ENCODE measurements at regions not wholly inside any gene's neighbourhood (a gene's known extent, or its start where the extent isn't known, plus 50 kb on each side); places are given as distances from the start of the nearest gene placed in this dataset.

DNA sequence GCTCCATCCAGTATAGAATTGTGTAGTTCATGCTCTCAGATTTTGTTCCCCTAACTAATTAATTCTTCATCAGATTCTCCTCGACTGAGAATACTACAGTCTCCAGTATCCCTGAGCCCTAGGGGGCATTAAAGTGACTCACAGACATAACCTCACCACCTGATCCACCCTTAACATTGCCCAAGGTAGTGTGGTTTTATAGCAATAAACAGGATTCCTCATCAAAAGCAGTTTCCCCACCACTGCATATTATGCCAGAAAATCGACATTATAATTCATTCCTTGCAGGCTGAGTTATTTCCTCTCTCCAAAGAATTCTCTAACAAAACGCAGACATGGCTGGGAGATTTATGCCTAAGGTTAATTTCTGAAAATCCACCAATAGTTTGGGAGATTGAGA, 1402.5 kb upstream of the CELF2 start:
- Histone ChIP-seq H3K27ac (ENCODE audit: low read length) (no peak overlapping the region), H3K4me1 (ENCODE audit: control insufficient read depth, insufficient read depth, low read length) (no peaks in the 10 kb centered on the region), H3K27me3 (ENCODE audit: control insufficient read depth, insufficient read depth) (no peaks in the 10 kb centered on the region), H3K4me3 (ENCODE audit: low read length) (no peak overlapping the region), H3K9me3 (ENCODE audit: control insufficient read depth, low read length) (no peaks in the 10 kb centered on the region)
- no peak for ATAC-seq
- no peak for DNase-seq
- WGBS = 80% methylated on average over 3 of the region's 3 CpGs
- intact Hi-C loops (cut with DNase I) = no loop called here

DNA sequence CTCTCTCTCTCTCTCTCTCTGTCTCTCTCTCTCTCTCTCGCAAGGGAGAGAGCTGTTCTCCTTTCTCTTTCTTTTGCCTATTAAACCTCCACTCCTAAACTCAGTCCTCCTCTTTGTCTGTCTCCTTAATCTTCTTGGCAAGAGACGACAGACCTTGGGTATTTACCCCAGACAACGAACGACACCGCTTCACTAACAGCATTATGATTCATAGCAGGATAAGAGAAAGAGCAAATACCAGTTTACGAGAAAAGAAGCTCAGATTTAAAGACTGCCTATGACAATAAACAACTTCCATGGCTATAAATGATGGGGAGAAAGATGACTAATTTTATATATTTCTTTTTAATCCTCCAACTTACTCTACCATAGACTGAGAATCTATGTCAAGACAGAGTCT, 1396.5 kb upstream of the CELF2 start:
- H3K9me3 ChIP-seq (ENCODE audit: control insufficient read depth, low read length) = no peaks in the 10 kb centered on the region
- no peaks in the 10 kb centered on the region for H3K27me3 ChIP-seq (ENCODE audit: control insufficient read depth, insufficient read depth)
- 75% methylated on average over 6 of the region's 6 CpGs for WGBS
- ATAC-seq (no peak), DNase-seq (no peak)
- intact Hi-C loops (cut with DNase I) = no loop called here
- no peaks in the 10 kb centered on the region for H3K4me1 ChIP-seq (ENCODE audit: control insufficient read depth, insufficient read depth, low read length)
- H3K27ac ChIP-seq (ENCODE audit: low read length) = no peak overlapping the region
- H3K4me3 ChIP-seq (ENCODE audit: low read length) = no peak overlapping the region

DNA sequence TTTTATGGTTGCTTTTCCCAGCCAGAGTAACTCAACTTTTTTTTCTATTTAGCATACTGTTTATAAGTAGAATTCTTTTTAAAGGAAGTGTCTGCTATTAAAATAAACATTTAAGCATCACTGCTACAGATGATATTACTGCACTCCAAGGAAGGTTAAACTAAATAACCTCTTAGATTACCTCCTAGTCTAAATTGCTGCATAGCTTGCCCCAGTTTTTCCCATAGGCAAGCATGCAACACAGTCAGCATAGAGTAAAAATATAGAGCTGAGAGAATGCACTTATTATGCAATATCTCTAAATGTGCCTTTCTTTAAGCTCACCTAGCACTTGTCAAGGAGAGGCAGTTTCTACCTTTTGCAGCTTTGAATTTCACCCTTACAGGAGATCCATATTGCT, 1392.4 kb upstream of the CELF2 start:
- ATAC-seq = no peak
- intact Hi-C loops (cut with DNase I) = no loop called here
- DNase-seq = no peak
- H3K9me3 ChIP-seq (ENCODE audit: control insufficient read depth, low read length) = no peaks in the 10 kb centered on the region
- H3K27ac ChIP-seq (ENCODE audit: low read length) = no peak overlapping the region
- H3K27me3 ChIP-seq (ENCODE audit: control insufficient read depth, insufficient read depth) = no peaks in the 10 kb centered on the region
- no peaks in the 10 kb centered on the region for H3K4me1 ChIP-seq (ENCODE audit: control insufficient read depth, insufficient read depth, low read length)
- H3K4me3 ChIP-seq (ENCODE audit: low read length) = no peak overlapping the region

DNA sequence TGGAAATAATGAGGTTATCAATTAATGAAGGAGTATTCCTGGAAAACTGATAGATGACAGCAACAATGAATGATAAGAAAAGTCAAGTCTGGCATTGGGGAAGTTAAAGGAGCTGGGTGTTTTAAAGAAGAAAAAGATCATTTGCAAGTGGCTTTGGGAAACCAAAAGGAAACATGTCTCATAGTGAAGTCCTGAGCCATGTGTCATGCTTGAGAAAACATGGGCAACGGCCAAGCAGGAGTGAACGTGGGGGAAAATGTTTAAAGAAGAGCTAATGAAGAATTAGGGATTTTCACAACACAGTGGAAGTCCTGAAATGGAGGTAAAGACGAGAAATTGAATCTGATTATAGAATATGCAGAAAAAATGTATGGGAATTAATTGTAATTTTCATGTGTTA, 1383.2 kb upstream of the CELF2 start:
- WGBS = 60% methylated on average over 3 of the region's 3 CpGs
- no peak for ATAC-seq
- Histone ChIP-seq H3K9me3 (ENCODE audit: control insufficient read depth, low read length) (no peaks in the 10 kb centered on the region), H3K4me3 (ENCODE audit: low read length) (no peak overlapping the region), H3K27ac (ENCODE audit: low read length) (no peak overlapping the region), H3K4me1 (ENCODE audit: control insufficient read depth, insufficient read depth, low read length) (no peaks in the 10 kb centered on the region), H3K27me3 (ENCODE audit: control insufficient read depth, insufficient read depth) (no peaks in the 10 kb centered on the region)
- DNase-seq = no peak
- intact Hi-C loops (cut with DNase I) = no loop called here

DNA sequence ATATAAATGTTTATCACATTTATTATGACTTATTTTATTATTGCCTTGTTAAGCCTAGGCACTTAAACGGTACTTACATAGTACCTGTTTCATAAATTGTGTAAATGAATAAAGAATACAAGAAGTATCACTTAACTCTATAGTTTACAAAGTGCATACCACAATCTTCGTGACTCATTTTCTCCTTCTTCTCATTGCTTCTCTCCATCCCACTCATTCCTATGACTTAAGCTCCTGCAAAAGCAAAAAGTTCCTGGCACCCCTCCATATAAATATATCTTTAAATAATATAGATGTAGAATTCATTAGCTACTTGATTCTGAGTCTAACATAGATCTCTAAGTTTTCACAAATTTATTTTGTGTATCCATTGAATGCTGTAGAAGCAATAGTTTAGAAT, 1382.0 kb upstream of the CELF2 start:
- ATAC-seq (no peak), DNase-seq (no peak)
- intact Hi-C loops (cut with DNase I) = no loop called here
- no peaks in the 10 kb centered on the region for H3K4me1 ChIP-seq (ENCODE audit: control insufficient read depth, insufficient read depth, low read length)
- 74% methylated on average over 2 of the region's 2 CpGs for WGBS
- no peaks in the 10 kb centered on the region for H3K9me3 ChIP-seq (ENCODE audit: control insufficient read depth, low read length)
- H3K27me3 ChIP-seq (ENCODE audit: control insufficient read depth, insufficient read depth) = no peaks in the 10 kb centered on the region
- H3K4me3 ChIP-seq (ENCODE audit: low read length) = no peak overlapping the region
- H3K27ac ChIP-seq (ENCODE audit: low read length) = no peak overlapping the region

DNA sequence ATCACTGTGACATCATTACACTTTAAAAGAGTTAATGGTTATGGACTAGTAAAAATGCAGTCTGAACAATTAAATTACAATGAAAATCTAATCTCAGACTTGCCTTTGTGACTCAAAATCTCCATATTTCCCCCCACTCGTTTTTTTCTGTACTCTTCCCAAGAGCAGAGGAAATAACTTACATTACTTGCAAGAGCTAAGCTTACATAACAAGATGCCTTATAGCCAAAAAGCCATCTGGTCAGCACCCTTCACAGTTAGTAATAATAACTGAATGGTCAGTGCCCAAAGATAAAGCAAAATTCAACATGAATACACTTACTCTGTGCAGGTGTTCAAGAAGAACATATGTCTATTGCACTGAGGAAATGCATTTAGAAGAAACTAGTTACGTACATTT, 1381.5 kb upstream of the CELF2 start:
- ATAC-seq = no peak
- intact Hi-C loops (cut with DNase I) = no loop called here
- Histone ChIP-seq H3K9me3 (ENCODE audit: control insufficient read depth, low read length) (no peaks in the 10 kb centered on the region), H3K4me1 (ENCODE audit: control insufficient read depth, insufficient read depth, low read length) (no peaks in the 10 kb centered on the region), H3K27me3 (ENCODE audit: control insufficient read depth, insufficient read depth) (no peaks in the 10 kb centered on the region), H3K27ac (ENCODE audit: low read length) (no peak overlapping the region), H3K4me3 (ENCODE audit: low read length) (no peak overlapping the region)
- WGBS = 62% methylated on average over 2 of the region's 2 CpGs
- no peak for DNase-seq

DNA sequence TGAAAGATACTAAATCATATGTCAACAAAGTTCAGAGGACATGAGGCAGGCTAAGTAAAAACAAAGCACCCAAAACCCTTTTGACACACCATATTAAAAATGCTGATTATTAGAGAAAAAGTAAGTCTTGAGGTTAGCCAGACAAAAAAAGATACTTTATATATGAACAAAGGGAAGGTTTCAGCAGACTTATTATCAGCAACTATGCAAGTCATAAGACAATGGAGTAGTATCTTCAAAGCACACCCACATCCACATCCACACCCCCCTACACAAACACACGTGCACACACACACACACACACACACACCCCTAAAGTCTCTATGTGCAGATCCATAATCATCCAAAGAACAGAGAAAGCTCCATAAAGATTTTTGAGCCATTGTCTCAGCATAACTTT, 1373.9 kb upstream of the CELF2 start:
- intact Hi-C loops (cut with DNase I) = no loop called here
- no peak for ATAC-seq
- WGBS = 64% methylated on average over 1 of the region's 1 CpG
- no peak overlapping the region for H3K4me3 ChIP-seq (ENCODE audit: low read length)
- H3K9me3 ChIP-seq (ENCODE audit: control insufficient read depth, low read length) = no peaks in the 10 kb centered on the region
- no peak for DNase-seq
- H3K27ac ChIP-seq (ENCODE audit: low read length) = no peak overlapping the region
- H3K27me3 ChIP-seq (ENCODE audit: control insufficient read depth, insufficient read depth) = no peaks in the 10 kb centered on the region
- no peaks in the 10 kb centered on the region for H3K4me1 ChIP-seq (ENCODE audit: control insufficient read depth, insufficient read depth, low read length)

DNA sequence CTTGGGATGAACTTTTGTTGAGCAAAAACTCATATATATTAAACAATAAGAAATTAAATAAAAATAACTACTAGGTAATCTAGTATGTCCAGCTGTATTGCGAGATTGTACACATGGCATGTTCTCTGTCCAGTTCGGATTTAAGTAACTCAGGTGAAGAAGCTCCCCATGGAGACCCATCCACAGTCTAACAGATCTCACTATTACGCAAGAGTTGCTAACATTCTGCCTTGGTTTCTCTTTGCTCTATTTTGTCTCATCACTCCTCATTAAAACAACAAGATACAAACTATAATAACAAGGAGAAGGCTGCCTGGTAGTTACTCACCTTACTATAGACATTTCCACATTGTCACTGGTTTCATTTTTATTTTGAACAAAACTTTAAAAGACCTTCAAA, 1372.3 kb upstream of the CELF2 start:
- WGBS = 91% methylated on average over 3 of the region's 3 CpGs
- DNase-seq (no peak), ATAC-seq (no peak)
- Histone ChIP-seq H3K9me3 (ENCODE audit: control insufficient read depth, low read length) (no peaks in the 10 kb centered on the region), H3K27me3 (ENCODE audit: control insufficient read depth, insufficient read depth) (no peaks in the 10 kb centered on the region), H3K4me3 (ENCODE audit: low read length) (no peak overlapping the region), H3K27ac (ENCODE audit: low read length) (no peak overlapping the region), H3K4me1 (ENCODE audit: control insufficient read depth, insufficient read depth, low read length) (no peaks in the 10 kb centered on the region)
- intact Hi-C loops (cut with DNase I) = no loop called here

DNA sequence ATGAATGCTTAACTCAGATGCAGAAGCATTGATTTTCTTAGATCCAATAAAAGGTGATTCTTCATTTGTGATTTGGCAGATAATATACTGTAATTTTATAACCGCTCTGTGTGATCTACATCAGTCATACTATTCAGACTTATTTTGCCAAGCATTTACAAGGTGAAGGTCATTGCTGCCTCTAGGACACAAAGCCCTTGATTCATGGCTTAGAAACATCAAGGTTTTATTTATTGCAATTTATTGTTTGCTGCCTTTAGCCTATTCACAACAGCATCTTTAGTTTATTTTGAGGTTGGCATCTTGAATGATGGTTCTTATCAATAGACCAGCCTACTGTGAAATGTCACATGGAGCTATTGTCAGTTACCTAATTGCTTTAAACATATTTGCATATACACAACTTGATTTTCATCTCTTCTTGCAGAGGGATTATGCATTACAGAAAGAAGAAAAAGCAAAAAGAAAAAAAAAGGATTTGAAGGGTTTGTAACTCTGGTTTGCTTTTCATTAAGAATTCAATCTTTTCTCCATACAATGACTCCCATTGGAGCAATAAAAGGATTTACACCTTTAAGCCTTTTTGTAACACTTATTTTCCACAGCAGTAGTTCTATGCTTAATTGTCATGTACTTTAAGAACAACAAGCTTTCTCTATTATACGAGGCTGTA, 1371.6 kb upstream of the CELF2 start:
- WGBS = 75% methylated on average over 2 of the region's 2 CpGs
- ATAC-seq (no peak), DNase-seq (no peak)
- Histone ChIP-seq H3K4me1 (ENCODE audit: control insufficient read depth, insufficient read depth, low read length) (no peaks in the 10 kb centered on the region), H3K27me3 (ENCODE audit: control insufficient read depth, insufficient read depth) (no peaks in the 10 kb centered on the region), H3K4me3 (ENCODE audit: low read length) (no peak overlapping the region), H3K9me3 (ENCODE audit: control insufficient read depth, low read length) (no peaks in the 10 kb centered on the region), H3K27ac (ENCODE audit: low read length) (no peak overlapping the region)
- intact Hi-C loops (cut with DNase I) = no loop called here

DNA sequence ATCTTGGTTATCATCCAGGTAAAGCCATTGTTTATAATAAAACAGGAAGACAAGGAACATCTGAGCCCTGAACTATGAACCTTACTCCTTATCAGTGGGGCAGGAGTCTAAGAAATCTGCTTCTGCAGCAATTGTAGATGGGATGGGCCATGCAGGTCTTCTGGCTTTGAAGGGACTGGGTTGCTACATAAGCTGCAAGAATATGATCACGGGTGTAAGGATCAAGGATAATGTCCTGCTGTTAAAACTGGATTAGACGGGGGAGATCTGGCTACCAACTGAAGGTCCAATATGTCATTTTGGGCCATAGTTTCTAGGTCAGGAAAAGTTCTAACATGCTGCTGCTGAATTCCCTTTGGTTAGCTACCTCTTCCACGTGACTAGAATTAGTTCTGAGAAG, 1363.4 kb upstream of the CELF2 start:
- H3K27me3 ChIP-seq (ENCODE audit: control insufficient read depth, insufficient read depth) = no peaks in the 10 kb centered on the region
- DNase-seq (no peak), ATAC-seq (no peak)
- intact Hi-C loops (cut with DNase I) = no loop called here
- 82% methylated on average over 3 of the region's 3 CpGs for WGBS
- no peaks in the 10 kb centered on the region for H3K9me3 ChIP-seq (ENCODE audit: control insufficient read depth, low read length)
- no peak overlapping the region for H3K4me3 ChIP-seq (ENCODE audit: low read length)
- H3K4me1 ChIP-seq (ENCODE audit: control insufficient read depth, insufficient read depth, low read length) = no peaks in the 10 kb centered on the region
- H3K27ac ChIP-seq (ENCODE audit: low read length) = no peak overlapping the region

DNA sequence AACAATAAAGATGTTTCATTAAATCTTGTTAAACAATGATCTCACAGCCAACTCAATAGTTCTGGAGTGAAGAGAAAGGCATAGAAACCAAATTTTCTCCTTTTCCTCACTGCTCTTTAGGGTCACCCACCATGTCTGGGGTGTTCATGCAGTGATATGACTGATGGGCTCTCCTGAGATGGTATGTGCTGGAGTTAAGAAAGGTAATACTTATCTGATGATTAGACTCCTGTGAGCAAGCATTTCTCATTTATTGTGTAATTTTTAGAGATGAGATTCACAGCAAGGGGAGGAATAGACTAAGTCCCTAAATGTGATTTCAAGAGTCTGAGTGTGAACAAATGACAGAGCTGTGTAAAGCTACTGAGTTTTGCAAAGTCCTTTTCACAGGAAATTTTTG, 1361.3 kb upstream of the CELF2 start:
- Histone ChIP-seq H3K27ac (ENCODE audit: low read length) (no peak overlapping the region), H3K27me3 (ENCODE audit: control insufficient read depth, insufficient read depth) (no peaks in the 10 kb centered on the region), H3K4me1 (ENCODE audit: control insufficient read depth, insufficient read depth, low read length) (no peaks in the 10 kb centered on the region), H3K9me3 (ENCODE audit: control insufficient read depth, low read length) (no peaks in the 10 kb centered on the region), H3K4me3 (ENCODE audit: low read length) (no peak overlapping the region)
- DNase-seq (no peak), ATAC-seq (no peak)
- intact Hi-C loops (cut with DNase I) = no loop called here

DNA sequence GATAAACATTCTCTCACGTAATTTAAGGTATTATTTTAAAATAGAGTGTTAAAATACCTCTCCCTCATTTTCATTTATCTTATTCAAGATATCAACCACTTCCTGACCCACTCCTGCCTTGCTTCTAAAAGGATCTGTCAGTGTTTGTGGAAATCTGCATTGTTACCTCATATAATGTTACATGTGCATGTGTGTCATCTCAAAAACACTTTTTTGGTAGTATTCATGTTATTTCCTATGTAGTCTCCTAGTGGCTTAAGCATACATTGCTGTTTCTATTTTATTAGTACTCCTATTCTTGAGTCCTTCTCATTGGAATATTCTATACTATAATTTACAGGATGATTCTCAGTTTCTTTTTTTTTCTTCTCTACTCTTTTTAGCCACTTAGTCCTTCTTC, 1360.7 kb upstream of the CELF2 start:
- 65% methylated on average over 1 of the region's 1 CpG for WGBS
- Histone ChIP-seq H3K27me3 (ENCODE audit: control insufficient read depth, insufficient read depth) (no peaks in the 10 kb centered on the region), H3K9me3 (ENCODE audit: control insufficient read depth, low read length) (no peaks in the 10 kb centered on the region), H3K4me1 (ENCODE audit: control insufficient read depth, insufficient read depth, low read length) (no peaks in the 10 kb centered on the region), H3K27ac (ENCODE audit: low read length) (no peak overlapping the region), H3K4me3 (ENCODE audit: low read length) (no peak overlapping the region)
- ATAC-seq (no peak), DNase-seq (no peak)
- intact Hi-C loops (cut with DNase I) = no loop called here

Data from right cardiac atrium (tissue), 5 donors.